ENCODE measurements at regions not wholly inside any gene's neighbourhood (a gene's known extent, or its start where the extent isn't known, plus 50 kb on each side); places are given as distances from the start of the nearest gene placed in this dataset.

DNA sequence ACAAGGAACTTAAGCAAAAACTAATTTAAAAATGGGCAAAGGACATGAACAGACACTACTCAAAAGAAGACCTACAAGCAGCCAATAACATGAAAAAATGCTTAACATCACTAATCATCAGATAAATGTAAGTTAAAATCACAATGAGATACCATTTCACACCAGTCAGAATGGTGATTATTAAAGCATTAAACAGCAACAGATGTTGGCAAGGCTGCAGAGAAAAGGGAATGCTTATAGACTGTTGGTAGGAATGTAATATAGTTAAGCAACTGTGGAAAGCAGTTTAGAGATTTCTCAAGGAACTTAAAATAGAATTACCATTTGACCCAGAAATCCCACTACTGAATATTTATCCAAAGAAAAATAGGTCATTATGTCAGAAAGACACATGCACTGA is 482.2 kb downstream of the SQOR start:
- TF ChIP-seq ZNF121 (CRISPR knock-in tag; IDR thresholded peaks at IDR 0.05) (no peak), CREB1 (CRISPR knock-in tag; IDR thresholded peaks at IDR 0.05) (no peak), FOXK1 (CRISPR knock-in tag; IDR thresholded peaks at IDR 0.05) (no peak), MXD4 (CRISPR knock-in tag; IDR thresholded peaks at IDR 0.05; ENCODE audit: borderline replicate concordance) (no peak), SMAD3 (CRISPR knock-in tag; IDR thresholded peaks at IDR 0.05; ENCODE audit: borderline replicate concordance) (no peak), MAX (CRISPR knock-in tag; IDR thresholded peaks at IDR 0.05) (no peak), GABPB1 (CRISPR knock-in tag; IDR thresholded peaks at IDR 0.05) (no peak), TCF7 (CRISPR knock-in tag; IDR thresholded peaks at IDR 0.05; ENCODE audit: low read depth) (no peak), ZNF263 (CRISPR knock-in tag; IDR thresholded peaks at IDR 0.05; ENCODE audit: low read depth) (no peak)
- TF ChIP-seq, protein P1, sequence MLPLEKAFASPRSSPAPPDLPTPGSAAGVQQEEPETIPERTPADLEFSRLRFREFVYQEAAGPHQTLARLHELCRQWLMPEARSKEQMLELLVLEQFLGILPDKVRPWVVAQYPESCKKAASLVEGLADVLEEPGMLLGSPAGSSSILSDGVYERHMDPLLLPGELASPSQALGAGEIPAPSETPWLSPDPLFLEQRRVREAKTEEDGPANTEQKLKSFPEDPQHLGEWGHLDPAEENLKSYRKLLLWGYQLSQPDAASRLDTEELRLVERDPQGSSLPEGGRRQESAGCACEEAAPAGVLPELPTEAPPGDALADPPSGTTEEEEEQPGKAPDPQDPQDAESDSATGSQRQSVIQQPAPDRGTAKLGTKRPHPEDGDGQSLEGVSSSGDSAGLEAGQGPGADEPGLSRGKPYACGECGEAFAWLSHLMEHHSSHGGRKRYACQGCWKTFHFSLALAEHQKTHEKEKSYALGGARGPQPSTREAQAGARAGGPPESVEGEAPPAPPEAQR (CRISPR knock-in tag; IDR thresholded peaks at IDR 0.05), result no peak
- TF ChIP-seq, protein P2, sequence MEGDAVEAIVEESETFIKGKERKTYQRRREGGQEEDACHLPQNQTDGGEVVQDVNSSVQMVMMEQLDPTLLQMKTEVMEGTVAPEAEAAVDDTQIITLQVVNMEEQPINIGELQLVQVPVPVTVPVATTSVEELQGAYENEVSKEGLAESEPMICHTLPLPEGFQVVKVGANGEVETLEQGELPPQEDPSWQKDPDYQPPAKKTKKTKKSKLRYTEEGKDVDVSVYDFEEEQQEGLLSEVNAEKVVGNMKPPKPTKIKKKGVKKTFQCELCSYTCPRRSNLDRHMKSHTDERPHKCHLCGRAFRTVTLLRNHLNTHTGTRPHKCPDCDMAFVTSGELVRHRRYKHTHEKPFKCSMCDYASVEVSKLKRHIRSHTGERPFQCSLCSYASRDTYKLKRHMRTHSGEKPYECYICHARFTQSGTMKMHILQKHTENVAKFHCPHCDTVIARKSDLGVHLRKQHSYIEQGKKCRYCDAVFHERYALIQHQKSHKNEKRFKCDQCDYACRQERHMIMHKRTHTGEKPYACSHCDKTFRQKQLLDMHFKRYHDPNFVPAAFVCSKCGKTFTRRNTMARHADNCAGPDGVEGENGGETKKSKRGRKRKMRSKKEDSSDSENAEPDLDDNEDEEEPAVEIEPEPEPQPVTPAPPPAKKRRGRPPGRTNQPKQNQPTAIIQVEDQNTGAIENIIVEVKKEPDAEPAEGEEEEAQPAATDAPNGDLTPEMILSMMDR (IDR thresholded peaks at IDR 0.05), result no peak
- TF ChIP-seq, protein P3, sequence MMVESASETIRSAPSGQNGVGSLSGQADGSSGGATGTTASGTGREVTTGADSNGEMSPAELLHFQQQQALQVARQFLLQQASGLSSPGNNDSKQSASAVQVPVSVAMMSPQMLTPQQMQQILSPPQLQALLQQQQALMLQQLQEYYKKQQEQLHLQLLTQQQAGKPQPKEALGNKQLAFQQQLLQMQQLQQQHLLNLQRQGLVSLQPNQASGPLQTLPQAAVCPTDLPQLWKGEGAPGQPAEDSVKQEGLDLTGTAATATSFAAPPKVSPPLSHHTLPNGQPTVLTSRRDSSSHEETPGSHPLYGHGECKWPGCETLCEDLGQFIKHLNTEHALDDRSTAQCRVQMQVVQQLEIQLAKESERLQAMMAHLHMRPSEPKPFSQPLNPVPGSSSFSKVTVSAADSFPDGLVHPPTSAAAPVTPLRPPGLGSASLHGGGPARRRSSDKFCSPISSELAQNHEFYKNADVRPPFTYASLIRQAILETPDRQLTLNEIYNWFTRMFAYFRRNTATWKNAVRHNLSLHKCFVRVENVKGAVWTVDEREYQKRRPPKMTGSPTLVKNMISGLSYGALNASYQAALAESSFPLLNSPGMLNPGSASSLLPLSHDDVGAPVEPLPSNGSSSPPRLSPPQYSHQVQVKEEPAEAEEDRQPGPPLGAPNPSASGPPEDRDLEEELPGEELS (CRISPR knock-in tag; IDR thresholded peaks at IDR 0.05), result no peak

All from WTC11 (cell line).